CD4-positive, alpha-beta T cell treated with Interleukin-4 for 4 hours (primary cell): ENCODE measurements at regions not wholly inside any gene's neighbourhood (a gene's known extent, or its start where the extent isn't known, plus 50 kb on each side); places are given as distances from the start of the nearest gene placed in this dataset.

ENCODE experiments used
- DNase-seq: peaks from one replicate; pipeline ENCODE4 v3.0.0-alpha.2; 2020

DNA sequence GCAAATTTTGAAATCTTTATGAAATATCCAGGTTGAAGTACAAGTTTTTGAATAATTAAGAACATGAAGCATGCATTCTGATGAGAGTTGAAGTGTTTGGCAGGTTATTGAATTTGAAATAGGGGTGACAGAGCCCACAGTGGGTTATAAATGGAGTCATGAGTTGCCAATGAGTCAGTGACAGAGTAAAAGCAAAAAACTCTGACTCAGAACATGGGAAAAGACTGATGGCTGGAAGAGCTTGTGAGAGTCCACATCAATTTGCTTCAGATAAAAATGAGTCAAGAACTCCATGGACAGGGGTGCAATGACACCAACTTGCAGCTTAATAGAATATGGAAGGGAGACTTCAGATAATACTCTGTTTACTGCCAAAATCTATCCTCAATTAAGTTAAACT is 105.3 kb downstream of the SLC6A15 start:
- DNase-seq, result no peak

DNA sequence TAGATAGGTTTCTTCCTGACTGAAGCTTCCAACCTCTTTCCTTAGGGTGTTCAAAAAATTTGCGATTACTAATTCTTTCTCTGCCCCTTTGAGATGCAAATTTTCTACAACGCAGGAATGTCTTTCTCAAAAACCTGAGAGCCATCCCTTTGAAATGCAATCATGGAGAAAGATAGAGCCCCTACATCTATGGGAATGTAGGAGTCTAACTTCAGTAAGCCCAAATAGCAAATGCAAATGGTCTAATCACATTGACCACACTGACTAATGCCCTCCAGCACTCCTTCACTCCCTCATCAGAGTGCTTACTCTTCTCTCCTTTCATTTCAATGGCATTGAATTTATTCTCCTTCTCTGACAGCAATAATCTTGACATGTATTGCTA is 107.1 kb downstream of the SLC6A15 start:
- no peak for DNase-seq

DNA sequence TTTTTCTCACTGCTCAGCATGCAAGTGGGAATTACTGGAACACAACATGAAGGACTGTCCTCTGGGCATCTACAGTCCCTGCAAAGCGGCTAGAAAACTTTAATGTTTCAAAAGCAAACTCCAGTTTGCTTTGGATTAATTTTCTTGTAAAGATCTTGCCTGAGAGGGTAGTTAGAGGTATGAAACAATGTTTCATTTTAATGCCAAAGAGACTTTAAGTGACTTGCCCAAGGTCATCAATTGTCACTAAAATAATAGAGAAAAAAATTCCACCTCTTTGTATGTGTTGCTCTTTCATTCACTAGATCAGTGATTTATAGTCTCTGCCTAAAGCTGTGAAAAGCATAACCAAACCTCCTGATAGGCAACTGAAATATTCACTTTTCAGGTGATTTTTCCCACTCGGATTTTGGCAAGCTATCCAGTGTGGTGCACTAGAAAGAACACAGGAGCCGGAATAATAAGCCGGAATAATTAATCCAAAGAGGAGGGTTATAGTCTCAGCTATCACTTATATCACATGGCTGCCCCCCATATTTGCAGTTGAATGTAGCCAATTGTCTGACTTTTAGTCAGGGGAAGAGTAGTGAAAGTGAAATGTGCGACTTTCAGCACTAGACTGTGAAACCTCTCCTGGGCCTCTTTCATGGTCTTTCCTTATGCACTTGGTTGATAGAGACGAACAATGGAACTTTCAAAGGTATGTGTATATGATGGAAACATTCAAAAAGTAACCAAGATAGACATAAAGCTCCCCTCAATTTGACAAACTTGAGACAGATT is 107.7 kb downstream of the SLC6A15 start:
- no peak for DNase-seq

DNA sequence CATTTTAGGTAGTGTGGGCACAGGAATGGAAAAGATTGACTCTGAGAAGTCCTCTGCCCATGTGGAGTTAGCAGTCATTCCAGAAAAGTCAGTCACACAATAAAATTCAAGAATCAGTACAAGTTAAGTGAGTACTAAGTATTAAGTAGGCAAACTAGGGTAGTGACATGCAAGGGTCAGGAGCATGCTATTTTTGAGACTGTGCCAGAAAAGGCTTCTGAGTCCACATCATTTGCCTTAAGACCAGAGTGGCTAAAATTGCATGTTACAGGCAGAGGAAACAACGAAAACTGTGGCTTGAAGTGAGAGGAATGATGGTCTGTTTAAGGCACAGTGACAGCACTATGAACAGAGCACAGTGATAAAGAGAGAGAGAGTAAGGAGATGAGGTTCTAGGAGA is 108.9 kb downstream of the SLC6A15 start:
- no peak for DNase-seq

DNA sequence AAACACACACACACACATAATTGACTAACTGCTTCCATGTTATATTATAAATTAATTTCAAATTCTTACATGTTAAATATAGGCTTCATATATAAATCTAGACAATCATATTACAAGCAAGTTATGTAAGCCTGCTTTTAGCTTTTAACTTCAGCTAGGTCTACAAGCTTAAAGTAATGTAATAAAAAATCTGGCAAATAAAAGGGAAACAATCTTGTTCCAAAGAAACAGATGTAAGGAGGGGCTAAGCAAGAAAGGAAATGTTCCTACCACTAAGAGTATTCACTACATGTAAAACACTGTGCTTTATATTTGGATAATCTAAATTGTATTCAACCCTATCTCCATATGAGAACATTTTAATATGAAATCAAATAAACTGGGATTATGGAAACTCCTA is 110.4 kb downstream of the SLC6A15 start:
- no peak for DNase-seq

DNA sequence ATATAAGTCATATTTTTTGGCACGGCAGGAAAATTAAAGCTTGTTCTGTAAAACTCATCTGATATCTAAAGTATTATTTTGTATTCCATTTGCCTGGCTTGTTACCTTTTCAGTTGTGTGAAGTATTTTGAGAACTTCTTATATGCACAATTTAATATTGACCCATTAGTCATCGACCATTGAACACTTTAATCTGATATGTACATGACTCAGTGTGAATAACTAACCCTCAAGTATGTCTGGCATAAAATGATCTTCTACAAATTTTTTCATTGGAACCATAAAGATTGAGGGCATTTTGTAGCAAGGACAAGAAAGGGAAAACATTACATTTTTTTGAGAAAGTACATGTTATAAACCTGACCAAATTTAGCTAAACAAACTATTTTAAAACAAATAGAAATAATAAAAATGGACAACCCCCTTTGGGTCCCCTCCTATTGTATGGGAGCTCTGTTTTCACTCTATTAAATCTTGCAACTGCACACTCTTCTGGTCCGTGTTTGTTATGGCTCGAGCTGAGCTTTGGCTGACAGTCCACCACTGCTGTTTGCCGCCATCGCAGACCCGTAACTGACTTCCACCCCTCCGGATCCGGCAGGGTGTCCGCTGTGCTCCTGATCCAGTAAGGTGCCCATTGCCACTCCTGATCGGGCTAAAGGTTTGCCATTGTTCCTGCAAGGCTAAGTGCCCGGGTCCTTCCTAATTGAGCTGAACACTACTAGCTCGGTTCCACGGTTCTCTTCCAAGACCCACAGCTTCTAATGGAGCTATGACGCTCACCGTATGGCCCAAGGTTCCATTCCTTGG is 118.8 kb downstream of the SLC6A15 start:
- DNase-seq, result no peak

DNA sequence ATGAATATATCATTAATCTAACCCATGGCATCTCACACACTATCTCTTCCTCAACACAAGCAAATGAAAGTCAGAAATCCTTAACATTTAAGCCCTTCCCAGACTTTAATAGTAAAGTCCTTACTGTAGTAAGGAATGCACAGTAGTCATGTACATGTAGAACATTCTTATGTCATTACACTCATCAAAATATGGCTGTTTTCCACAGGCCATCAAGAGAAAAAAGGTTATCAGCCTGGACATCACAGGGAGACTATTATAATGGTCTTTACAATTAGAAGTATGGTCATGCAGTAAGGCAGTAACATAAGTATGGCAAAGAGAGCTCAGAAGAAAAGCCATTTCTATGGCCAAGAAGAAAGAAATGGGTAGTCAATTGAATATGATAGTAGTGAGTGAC is 121.2 kb downstream of the SLC6A15 start:
- DNase-seq, result no peak

DNA sequence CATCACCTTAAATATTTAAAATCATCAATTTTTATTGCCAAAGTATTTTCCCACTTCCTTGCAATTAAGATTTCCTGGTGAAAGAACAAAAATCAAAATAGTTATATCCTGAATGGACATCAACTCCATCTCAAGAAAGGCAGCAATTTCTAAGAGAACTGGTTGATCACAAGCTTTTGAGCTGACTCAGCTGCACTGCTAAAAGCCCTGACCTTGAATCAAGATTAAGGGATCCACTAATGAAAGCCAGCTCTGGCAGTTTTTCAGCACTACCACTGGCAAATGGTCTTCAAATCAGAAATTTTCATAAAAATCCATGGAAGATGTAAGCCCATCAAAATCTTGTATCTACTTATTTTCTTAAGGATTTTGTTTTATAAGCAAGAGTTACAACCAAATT is 123.4 kb downstream of the SLC6A15 start:
- no peak for DNase-seq

DNA sequence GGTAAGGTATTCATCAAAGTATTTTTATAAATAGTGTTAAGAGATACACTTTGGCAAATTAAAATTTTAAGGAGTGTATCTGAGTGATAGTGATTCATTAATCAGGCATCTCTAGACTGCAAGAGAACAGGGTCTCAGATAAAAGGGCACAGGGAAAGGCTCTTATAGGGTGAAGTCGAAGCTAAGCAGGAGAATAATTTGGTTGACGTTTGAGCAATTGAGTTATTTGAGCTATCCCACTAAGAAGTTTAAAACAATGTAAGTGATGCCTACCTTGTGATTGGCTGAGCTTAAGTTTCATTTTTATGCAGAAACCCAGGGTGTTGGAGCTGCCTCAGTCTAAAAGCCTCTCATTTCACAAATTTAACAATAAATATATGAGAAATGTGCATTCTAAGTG is 125.3 kb downstream of the SLC6A15 start:
- DNase-seq, result no peak

DNA sequence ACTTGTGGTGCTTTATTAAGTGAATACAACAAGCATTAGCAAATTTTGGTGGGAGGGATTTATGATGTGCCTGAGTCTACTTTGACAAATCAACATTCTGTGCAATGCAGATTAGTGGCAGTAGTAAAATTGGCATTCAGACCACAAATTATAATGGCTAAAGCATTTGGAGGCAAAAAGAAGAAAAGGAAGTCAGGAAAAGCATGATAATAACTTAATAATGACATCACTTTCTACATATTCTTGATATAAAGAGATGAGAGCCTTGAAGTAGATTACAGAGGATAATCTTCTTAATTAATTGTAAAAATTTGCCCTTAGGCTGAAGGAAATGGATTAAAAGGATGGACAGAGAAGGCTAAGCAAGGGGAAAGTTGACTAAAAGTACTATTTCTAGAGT is 126.0 kb downstream of the SLC6A15 start:
- no peak for DNase-seq

DNA sequence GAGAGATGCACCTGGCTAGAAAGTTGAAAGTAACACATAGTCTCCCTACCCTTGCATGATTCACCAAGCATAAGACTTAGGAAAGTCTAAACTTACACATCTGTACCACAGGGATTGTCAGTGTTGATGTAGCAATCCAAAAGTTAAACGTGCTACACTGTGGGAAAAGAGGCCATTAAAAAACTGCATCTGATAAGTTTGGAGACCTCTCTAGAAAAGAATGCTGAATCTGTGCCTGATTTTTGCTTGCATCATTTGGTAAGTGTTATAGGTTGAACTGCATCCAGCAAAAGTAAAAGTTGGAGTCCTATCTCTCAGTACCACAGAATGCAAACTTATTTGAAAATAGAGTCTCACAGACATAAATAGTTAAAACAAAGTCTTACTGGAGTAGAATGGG is 126.6 kb downstream of the SLC6A15 start:
- DNase-seq, result no peak

DNA sequence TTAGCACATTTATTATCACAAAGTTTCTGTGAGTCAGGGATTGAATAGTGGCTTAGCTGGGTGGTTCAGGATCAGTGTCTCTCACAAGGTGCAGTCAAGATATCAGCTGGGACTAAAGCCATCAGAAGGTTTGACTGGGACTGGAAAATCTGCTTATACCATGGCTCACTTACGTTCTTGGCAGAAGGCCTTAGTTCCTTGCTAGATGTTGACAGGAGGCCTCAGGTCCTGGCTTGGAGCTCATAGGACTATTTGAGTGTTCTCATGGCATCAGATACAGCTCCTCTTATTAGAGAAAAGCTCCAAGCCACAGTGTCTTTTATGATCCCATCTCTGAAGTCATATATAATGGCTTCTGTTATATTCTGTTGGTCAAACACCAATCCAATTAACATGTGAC is 127.3 kb downstream of the SLC6A15 start:
- no peak for DNase-seq

DNA sequence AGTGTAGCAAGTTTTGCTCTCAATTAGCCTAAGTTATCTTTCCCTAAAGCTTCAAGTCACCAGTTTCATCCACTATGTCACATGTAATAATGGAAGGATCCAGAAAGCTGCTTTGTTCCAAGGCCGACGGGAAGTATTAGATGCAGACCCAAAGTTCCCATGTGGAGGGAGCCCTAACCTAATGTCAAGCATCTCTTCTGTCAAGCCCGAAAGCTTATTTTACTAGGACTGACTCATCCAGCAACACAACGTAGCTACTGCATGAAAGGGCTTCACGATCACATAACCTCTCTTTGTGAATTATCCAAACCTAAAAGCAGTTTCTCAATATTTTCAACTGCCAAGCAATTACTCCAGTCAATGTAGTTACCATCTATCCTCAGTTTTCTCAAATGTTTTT is 133.4 kb downstream of the SLC6A15 start:
- no peak for DNase-seq

DNA sequence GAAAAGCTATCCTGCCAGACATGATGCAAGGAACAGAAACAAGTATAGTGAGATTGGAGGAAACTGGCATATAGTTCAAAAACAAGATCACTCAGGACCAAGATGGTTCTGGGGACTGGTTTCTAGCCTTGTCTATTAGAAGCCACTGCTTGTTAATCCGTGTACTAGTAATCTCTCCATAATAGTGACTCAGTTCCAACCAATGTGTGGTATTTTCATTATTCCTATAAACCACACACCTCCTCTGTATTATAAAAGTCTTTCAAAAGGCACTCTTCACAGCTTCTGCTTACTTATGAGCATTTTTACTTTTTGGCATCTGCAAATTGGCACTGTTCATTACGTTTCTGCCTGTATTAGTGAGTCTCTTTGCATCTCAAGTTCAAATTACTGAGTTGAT is 140.3 kb downstream of the SLC6A15 start:
- no peak for DNase-seq

DNA sequence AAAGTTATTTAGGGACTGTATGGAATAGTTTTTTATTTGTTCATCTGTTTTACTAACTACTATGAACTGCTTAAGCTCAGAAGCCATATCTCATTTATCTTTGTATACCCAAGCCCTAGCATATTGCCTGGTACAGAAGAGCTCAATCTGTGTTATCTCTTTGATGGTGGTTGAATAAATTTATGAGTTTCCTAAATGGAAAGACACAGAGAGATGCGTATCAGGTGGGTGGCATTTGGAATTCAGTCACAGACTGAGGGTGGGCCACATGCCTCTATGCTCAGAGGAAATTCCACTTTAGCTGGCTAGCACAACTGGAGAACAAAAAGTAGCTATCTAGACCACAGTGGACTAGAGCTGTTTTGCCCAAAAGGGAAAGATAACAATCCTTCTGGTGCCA is 145.5 kb downstream of the SLC6A15 start:
- DNase-seq, result no peak

DNA sequence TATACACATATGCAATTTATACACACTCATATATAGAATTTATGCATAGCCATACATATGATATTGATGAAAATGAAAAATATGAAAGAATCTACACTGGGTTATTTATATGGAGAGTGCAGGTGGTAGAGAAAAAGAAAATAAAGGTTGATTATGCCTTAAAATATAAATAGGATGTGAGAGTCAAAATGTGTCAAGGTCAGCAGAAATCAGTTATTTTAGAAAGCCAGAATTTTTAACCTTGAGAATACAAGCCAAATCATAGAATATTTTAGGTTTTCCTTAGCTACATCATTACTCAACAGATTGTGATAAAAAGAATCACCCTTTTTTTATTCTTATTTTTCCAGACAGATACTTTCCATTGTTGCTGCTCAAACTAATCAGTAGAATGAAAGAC is 146.2 kb downstream of the SLC6A15 start:
- no peak for DNase-seq

DNA sequence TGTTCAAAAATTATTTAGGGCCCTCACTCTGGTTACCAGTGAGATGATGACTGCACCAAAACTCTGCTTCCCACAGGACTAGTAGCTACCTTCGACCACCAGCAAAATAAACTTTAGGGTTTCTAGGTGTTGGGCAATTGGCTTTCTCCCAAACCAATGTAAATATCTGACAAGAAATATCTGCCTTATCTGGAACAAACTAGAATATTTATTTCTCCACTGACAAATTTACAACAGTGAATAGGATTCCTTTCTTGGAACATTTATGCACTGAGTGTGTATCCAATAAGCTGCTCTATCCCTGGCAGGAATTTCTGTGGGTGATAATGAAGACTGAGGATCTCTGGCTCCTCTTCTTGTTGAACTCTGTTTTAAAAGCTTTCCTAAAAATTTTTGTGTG is 148.6 kb downstream of the SLC6A15 start:
- no peak for DNase-seq

DNA sequence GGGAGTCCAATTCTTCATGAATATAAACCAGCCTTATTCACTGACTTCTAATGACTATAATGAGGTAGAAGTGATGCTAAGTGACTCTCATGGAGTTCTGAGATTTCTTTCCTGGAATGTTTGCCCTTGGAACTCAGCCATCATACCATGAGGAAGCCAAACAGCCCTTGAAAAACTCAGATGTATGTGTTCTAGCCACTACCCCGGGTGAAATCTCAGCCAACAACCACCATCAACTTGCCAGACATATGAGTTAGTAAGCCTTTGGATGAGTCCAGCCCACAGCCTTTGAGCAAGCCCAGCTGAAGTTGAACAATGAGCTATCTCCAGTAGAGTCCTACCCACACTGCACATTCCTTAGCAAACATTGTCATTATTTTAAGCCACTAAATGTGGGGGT is 149.5 kb downstream of the SLC6A15 start:
- no peak for DNase-seq

DNA sequence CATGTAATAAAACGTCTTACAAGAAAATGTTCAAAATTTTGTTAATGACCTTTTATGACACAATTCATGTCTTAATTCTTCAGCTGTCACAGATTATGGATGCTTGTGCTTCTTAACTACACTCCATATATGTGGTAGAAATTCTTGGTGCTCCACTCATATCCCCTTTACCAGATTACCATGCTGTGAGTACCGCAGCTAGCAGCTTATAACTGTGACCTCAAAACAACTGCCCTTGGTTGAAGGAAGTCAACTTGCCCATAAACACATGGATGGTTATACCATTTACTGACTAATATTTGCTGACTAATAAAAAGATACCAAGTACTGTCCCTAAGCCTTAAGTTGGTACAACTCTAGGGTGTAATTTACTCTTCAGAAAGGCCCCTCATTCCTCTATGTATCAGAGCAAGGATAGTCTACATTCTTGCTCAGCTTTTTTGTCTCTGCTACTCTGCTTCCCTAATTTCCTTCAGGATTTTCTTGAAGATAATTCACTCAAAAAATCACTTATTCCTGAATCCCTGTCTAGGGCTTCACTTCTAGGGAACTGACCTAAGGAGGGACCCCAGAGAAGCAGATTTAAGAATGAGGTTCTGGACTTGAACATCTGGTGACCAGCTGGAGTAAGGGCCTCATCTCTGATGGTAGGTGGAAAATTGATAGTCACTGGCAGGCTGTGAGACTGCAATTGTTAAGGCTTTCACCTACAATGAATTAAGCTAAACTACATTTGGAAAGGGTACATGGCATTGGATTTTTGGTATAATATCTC is 152.3 kb downstream of the SLC6A15 start:
- DNase-seq, result no peak

DNA sequence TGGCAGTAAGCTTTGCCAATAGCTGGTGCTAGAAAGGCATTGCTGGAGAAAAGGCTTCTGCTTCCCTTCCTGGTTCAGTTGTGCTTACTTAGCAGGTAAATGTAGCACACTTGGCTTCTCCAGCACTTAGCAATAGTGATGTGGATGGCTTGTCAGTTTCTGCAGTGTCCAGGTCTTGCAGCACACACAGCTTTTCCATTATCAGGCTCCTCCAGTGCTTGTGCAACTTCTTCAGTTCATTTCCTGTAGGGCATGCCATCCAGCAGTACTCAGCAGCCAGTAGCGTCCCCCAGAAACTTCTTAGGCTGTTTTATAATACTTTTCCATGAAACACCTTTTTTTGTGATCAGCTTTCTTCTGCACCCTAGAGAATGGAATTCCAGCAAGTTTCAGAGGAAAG is 154.6 kb downstream of the SLC6A15 start:
- no peak for DNase-seq

DNA sequence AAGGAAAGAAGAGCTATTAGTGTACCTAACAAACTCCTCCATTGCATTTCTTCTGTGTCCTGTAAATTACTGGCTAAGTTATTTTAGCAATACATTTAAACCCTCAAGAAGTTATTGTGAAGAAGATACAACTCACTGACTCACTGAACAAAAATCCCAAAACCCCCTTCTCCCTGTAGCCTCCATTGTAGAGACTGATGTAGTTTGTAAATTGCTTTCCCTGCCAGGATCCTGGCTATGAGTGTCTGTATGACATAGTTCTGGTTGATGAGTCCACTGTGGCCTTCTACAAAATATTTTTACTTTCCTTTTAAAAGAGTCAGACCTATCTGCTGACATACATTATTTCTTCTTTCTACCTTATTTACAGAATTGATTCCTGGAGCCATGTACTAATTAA is 155.6 kb downstream of the SLC6A15 start:
- no peak for DNase-seq

DNA sequence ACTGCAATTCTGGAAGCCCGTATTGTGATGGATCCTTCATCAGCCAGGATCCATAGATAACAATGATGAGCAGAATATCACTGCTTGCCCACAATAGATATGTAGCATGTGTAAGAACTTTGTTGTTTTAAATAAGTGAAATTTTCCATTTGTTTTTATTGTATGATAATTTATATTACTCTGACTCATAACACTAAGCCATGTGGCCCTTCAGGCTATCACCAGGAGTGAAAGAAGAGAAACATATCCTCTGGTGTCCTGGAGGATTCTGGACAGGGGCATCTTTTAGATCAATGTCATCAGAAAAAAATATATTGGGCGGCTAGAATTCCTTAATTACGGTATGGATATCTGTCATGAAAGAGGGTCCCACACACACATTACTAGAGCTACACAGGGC is 167.5 kb downstream of the SLC6A15 start:
- DNase-seq, result no peak

DNA sequence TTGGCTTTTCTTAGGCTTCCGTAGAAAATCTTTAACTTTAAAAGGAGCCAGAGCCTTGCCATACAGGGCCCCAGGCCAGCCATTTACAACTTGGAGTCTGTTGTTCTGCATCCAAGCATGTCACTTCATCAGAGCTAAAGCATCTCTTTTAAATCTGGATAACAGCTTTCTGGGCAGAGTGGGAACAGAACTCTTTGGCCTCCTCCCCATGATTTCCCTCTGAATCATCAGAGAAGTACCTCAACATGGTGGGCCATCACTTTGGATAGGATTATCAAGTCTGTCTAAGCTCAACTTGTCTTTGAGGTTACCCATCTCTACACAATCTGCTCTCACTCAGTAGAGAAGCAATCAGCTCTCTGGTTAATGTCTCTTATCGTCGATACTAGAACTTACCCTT is 170.9 kb downstream of the SLC6A15 start:
- DNase-seq, result no peak

DNA sequence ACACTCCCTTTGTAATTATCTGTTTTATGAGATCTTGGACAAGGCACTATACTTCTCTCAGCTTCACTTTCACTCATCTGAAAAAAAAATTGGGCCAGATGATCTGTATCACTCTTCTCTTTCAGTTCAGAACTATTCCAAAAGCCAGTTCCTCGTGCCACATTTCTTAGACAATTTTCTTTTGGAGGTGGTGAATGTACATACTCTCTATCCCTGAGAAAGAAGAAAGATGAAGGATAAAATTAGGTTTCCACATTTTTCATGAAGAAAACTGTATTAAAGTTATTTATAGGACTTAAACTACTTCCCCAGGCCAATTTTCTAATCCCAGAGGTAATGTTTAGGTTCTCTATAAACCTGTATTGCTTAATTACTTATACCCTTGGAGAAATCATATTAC is 171.6 kb downstream of the SLC6A15 start:
- DNase-seq, result no peak
